ENCODE measurements at regions not wholly inside any gene's neighbourhood (a gene's known extent, or its start where the extent isn't known, plus 50 kb on each side); places are given as distances from the start of the nearest gene placed in this dataset.
"Not testable (repeated sequence)": the region's sequence is repeated elsewhere in the genome, so short reads cannot be mapped to it uniquely, and the experiment has no call there.

- H3K9me2 ChIP-seq (ENCODE audit: insufficient read depth), result no peaks in the 10 kb centered on the region
Measured at GRCh38 chr9:7636309-7636708, 163.3 kb downstream of the DMAC1 start.

DNA sequence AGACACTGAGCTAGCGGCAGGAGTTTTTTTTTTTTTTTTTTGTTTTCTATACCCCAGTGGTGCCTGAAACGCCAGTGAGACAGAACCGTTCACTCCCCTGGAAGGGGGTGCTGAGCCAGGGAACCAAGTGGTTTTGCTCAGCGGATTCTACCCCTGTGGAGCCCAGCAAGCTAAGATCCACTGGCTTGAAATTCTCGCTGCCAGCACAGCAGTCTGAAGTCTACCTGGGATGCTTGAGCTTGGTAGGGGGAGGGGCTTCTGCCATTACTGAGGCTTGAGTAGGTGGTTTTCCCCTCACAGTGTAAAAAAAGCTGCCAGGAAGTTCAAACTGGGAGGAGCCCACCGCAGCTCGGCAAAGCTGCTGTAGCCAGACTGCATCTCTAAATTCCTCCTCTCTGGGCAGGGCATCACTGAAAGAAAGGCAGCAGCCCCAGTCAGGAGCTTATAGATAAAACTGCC is 173.0 kb downstream of the DMAC1 start:
- intact Hi-C loops (cut with micrococcal nuclease; ENCODE audit: unreplicated experiment); H3K27ac ChIP-seq; H3K4me1 ChIP-seq (replicated peaks; ENCODE audit: insufficient read depth); H2AFZ ChIP-seq; POLR2A ChIA-PET (ENCODE audit: unreplicated experiment); CTCF ChIA-PET; H3K9me3 ChIP-seq (ENCODE audit: insufficient read depth, low read depth); H3K79me2 ChIP-seq (ENCODE audit: low read depth); H3K36me3 ChIP-seq (ENCODE audit: low read depth); H3K9me2 ChIP-seq (ENCODE audit: insufficient read depth); H3K27me3 ChIP-seq (ENCODE audit: insufficient read depth, low read depth); DNase-seq; BruUV-seq (replicated peaks); H3K4me2 ChIP-seq; H3F3A ChIP-seq (ENCODE audit: insufficient read depth, low read depth); H4K20me1 ChIP-seq (ENCODE audit: insufficient read depth); H3K4me3 ChIP-seq: not testable (repeated sequence)

More at GRCh38 chr9:7636309-7636708, 163.3 kb downstream of the DMAC1 start:
- H3K9me3 ChIP-seq (ENCODE audit: insufficient read depth, low read depth), result no peaks in the 10 kb centered on the region
- no peaks in the 10 kb centered on the region for H3K79me2 ChIP-seq (ENCODE audit: low read depth)
- no TSS peak for BruUV-seq (replicated peaks)
- ChIA-PET POLR2A (ENCODE audit: unreplicated experiment) (no interaction called here), CTCF (no interaction called here)
- H3K4me3 ChIP-seq, result no peak overlapping the region
- intact Hi-C loops (cut with micrococcal nuclease; ENCODE audit: unreplicated experiment), result no loop called here
- H3K36me3 ChIP-seq (ENCODE audit: low read depth), result no peaks in the 10 kb centered on the region
- no peaks in the 10 kb centered on the region for H3K27me3 ChIP-seq (ENCODE audit: insufficient read depth, low read depth)
- H3K4me1 ChIP-seq (replicated peaks; ENCODE audit: insufficient read depth), result no peaks in the 10 kb centered on the region
- H3K4me2 ChIP-seq, result no peak overlapping the region
- no peak overlapping the region for H2AFZ ChIP-seq
- no peaks in the 10 kb centered on the region for H3F3A ChIP-seq (ENCODE audit: insufficient read depth, low read depth)
- no peak for DNase-seq
- TF ChIP-seq CTCF (conservative IDR thresholded peaks at IDR 0.05) (no peak), EZH2 (IDR thresholded peaks at IDR 0.05; ENCODE audit: low read depth) (no peak)
- no peaks in the 10 kb centered on the region for H4K20me1 ChIP-seq (ENCODE audit: insufficient read depth)
- no peak overlapping the region for H3K27ac ChIP-seq

GRCh38 chr9:7622481-7622880 is 177.1 kb downstream of the DMAC1 start:
- H3K4me2 ChIP-seq, result no peak overlapping the region
- BruUV-seq (replicated peaks), result no TSS peak
- H3K79me2 ChIP-seq (ENCODE audit: low read depth), result no peaks in the 10 kb centered on the region
- H3F3A ChIP-seq (ENCODE audit: insufficient read depth, low read depth), result no peaks in the 10 kb centered on the region
- no peaks in the 10 kb centered on the region for H4K20me1 ChIP-seq (ENCODE audit: insufficient read depth)
- no peaks in the 10 kb centered on the region for H3K4me1 ChIP-seq (replicated peaks; ENCODE audit: insufficient read depth)
- TF ChIP-seq EZH2 (IDR thresholded peaks at IDR 0.05; ENCODE audit: low read depth), result no peak
- TF ChIP-seq CTCF (conservative IDR thresholded peaks at IDR 0.05), result no peak
- ChIA-PET POLR2A (ENCODE audit: unreplicated experiment) (no interaction called here), CTCF (no interaction called here)
- no peak overlapping the region for H3K27ac ChIP-seq
- no peaks in the 10 kb centered on the region for H3K9me3 ChIP-seq (ENCODE audit: insufficient read depth, low read depth)
- H3K36me3 ChIP-seq (ENCODE audit: low read depth), result no peaks in the 10 kb centered on the region
- intact Hi-C loops (cut with micrococcal nuclease; ENCODE audit: unreplicated experiment), result no loop called here
- no peaks in the 10 kb centered on the region for H3K27me3 ChIP-seq (ENCODE audit: insufficient read depth, low read depth)
- H3K4me3 ChIP-seq, result no peak overlapping the region
- H2AFZ ChIP-seq, result no peak overlapping the region
- H3K9me2 ChIP-seq (ENCODE audit: insufficient read depth), result no peaks in the 10 kb centered on the region
- no peak for DNase-seq

DNA sequence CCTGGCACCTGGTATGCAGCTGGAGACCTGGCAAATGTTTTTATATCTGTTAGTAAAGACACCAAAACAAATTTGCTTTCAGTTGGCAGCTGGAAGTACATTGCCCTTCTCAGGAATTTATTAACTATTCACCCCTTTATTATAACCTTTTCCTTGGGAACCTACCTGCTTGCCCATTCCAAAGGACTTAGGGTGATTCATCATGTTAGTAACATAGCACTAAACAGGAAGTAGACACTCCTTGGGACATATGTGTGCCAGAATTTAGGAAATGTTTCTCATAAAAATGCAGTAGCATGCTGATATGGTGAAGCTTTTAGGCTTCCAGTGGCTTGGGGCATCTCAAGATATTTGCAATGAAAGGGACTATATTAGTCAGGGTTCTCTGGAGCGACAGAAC is 184.2 kb downstream of the DMAC1 start:
- no TSS peak for BruUV-seq (replicated peaks)
- H3K9me2 ChIP-seq (ENCODE audit: insufficient read depth), result no peaks in the 10 kb centered on the region
- no peak overlapping the region for H3K4me3 ChIP-seq
- no peak overlapping the region for H2AFZ ChIP-seq
- POLR2A ChIA-PET (ENCODE audit: unreplicated experiment), result no interaction called here
- no peaks in the 10 kb centered on the region for H3K9me3 ChIP-seq (ENCODE audit: insufficient read depth, low read depth)
- TF ChIP-seq EZH2 (IDR thresholded peaks at IDR 0.05; ENCODE audit: low read depth) (no peak), CTCF (conservative IDR thresholded peaks at IDR 0.05) (no peak)
- no peaks in the 10 kb centered on the region for H3K4me1 ChIP-seq (replicated peaks; ENCODE audit: insufficient read depth)
- H3K79me2 ChIP-seq (ENCODE audit: low read depth), result no peaks in the 10 kb centered on the region
- no peaks in the 10 kb centered on the region for H3K27me3 ChIP-seq (ENCODE audit: insufficient read depth, low read depth)
- no peaks in the 10 kb centered on the region for H4K20me1 ChIP-seq (ENCODE audit: insufficient read depth)
- no peak overlapping the region for H3K27ac ChIP-seq
- CTCF ChIA-PET, result no interaction called here
- no peak for DNase-seq
- H3F3A ChIP-seq (ENCODE audit: insufficient read depth, low read depth), result no peaks in the 10 kb centered on the region
- H3K4me2 ChIP-seq, result no peak overlapping the region
- no peaks in the 10 kb centered on the region for H3K36me3 ChIP-seq (ENCODE audit: low read depth)
- intact Hi-C loops (cut with micrococcal nuclease; ENCODE audit: unreplicated experiment), result no loop called here
